ENCODE measurements at regions not wholly inside any gene's neighbourhood (a gene's known extent, or its start where the extent isn't known, plus 50 kb on each side); places are given as distances from the start of the nearest gene placed in this dataset.

GRCh38 chr11:116224154-116224888, 548.5 kb downstream of the BUD13 start:
- Histone ChIP-seq H3K9me3 (ENCODE audit: control insufficient read depth in 2 of 2, low read length in 2 of 2) (no peaks in the 10 kb centered on the region), H3K4me1 (ENCODE audit: control insufficient read depth, insufficient read depth, low read length) (no peaks in the 10 kb centered on the region), H3K9ac (ENCODE audit: low read length in 2 of 2) (no peak overlapping the region), H3K27me3 (ENCODE audit: control insufficient read depth in 1 of 2, insufficient read depth in 2 of 2, low read length in 2 of 2) (peaks cover 0 to 3% of the 10 kb centered on the region in 2 donors), H3K4me3 (ENCODE audit: low read length in 2 of 2) (no peak overlapping the region), H3K27ac (ENCODE audit: low read length) (no peak overlapping the region), H3K36me3 (ENCODE audit: control insufficient read depth in 2 of 2, insufficient read depth in 2 of 2, low read length in 2 of 2) (no peaks in the 10 kb centered on the region)

GRCh38 chr11:116221351-116221750, 551.4 kb downstream of the BUD13 start:
- Histone ChIP-seq H3K36me3 (ENCODE audit: control insufficient read depth in 2 of 2, insufficient read depth in 2 of 2, low read length in 2 of 2) (no peaks in the 10 kb centered on the region), H3K9ac (ENCODE audit: low read length in 2 of 2) (no peak overlapping the region), H3K4me3 (ENCODE audit: low read length in 2 of 2) (no peak overlapping the region), H3K27ac (ENCODE audit: low read length) (no peak overlapping the region), H3K9me3 (ENCODE audit: control insufficient read depth in 2 of 2, low read length in 2 of 2) (no peaks in the 10 kb centered on the region), H3K27me3 (ENCODE audit: control insufficient read depth in 1 of 2, insufficient read depth in 2 of 2, low read length in 2 of 2) (no peaks in the 10 kb centered on the region), H3K4me1 (ENCODE audit: control insufficient read depth, insufficient read depth, low read length) (no peaks in the 10 kb centered on the region)

GRCh38 chr11:116219171-116219635, 553.6 kb downstream of the BUD13 start:
- Histone ChIP-seq H3K27me3 (ENCODE audit: control insufficient read depth in 1 of 2, insufficient read depth in 2 of 2, low read length in 2 of 2) (no peaks in the 10 kb centered on the region), H3K27ac (ENCODE audit: low read length) (no peak overlapping the region), H3K36me3 (ENCODE audit: control insufficient read depth in 2 of 2, insufficient read depth in 2 of 2, low read length in 2 of 2) (no peaks in the 10 kb centered on the region), H3K4me3 (ENCODE audit: low read length in 2 of 2) (no peak overlapping the region), H3K9ac (ENCODE audit: low read length in 2 of 2) (no peak overlapping the region), H3K4me1 (ENCODE audit: control insufficient read depth, insufficient read depth, low read length) (no peaks in the 10 kb centered on the region), H3K9me3 (ENCODE audit: control insufficient read depth in 2 of 2, low read length in 2 of 2) (no peaks in the 10 kb centered on the region)

- Histone ChIP-seq H3K9ac (ENCODE audit: low read length in 2 of 2) (no peak overlapping the region), H3K27ac (ENCODE audit: low read length) (no peak overlapping the region), H3K4me1 (ENCODE audit: control insufficient read depth, insufficient read depth, low read length) (no peaks in the 10 kb centered on the region), H3K4me3 (ENCODE audit: low read length in 2 of 2) (no peak overlapping the region), H3K9me3 (ENCODE audit: control insufficient read depth in 2 of 2, low read length in 2 of 2) (no peaks in the 10 kb centered on the region), H3K36me3 (ENCODE audit: control insufficient read depth in 2 of 2, insufficient read depth in 2 of 2, low read length in 2 of 2) (no peaks in the 10 kb centered on the region), H3K27me3 (ENCODE audit: control insufficient read depth in 1 of 2, insufficient read depth in 2 of 2, low read length in 2 of 2) (no peaks in the 10 kb centered on the region)
Observed at GRCh38 chr11:116217441-116217840, 555.3 kb downstream of the BUD13 start.

- Histone ChIP-seq H3K9me3 (ENCODE audit: control insufficient read depth in 2 of 2, low read length in 2 of 2) (no peaks in the 10 kb centered on the region), H3K27me3 (ENCODE audit: control insufficient read depth in 1 of 2, insufficient read depth in 2 of 2, low read length in 2 of 2) (no peaks in the 10 kb centered on the region), H3K4me3 (ENCODE audit: low read length in 2 of 2) (no peak overlapping the region), H3K4me1 (ENCODE audit: control insufficient read depth, insufficient read depth, low read length) (no peaks in the 10 kb centered on the region), H3K9ac (ENCODE audit: low read length in 2 of 2) (no peak overlapping the region), H3K27ac (ENCODE audit: low read length) (no peak overlapping the region), H3K36me3 (ENCODE audit: control insufficient read depth in 2 of 2, insufficient read depth in 2 of 2, low read length in 2 of 2) (no peaks in the 10 kb centered on the region)
Observed at GRCh38 chr11:116217006-116217405, 555.8 kb downstream of the BUD13 start.

- Histone ChIP-seq H3K4me1 (ENCODE audit: control insufficient read depth, insufficient read depth, low read length) (no peaks in the 10 kb centered on the region), H3K27me3 (ENCODE audit: control insufficient read depth in 1 of 2, insufficient read depth in 2 of 2, low read length in 2 of 2) (no peaks in the 10 kb centered on the region), H3K36me3 (ENCODE audit: control insufficient read depth in 2 of 2, insufficient read depth in 2 of 2, low read length in 2 of 2) (no peaks in the 10 kb centered on the region), H3K9me3 (ENCODE audit: control insufficient read depth in 2 of 2, low read length in 2 of 2) (no peaks in the 10 kb centered on the region), H3K9ac (ENCODE audit: low read length in 2 of 2) (no peak overlapping the region), H3K27ac (ENCODE audit: low read length) (no peak overlapping the region), H3K4me3 (ENCODE audit: low read length in 2 of 2) (no peak overlapping the region)
Observed at GRCh38 chr11:116215471-116216113, 557.2 kb downstream of the BUD13 start.

- Histone ChIP-seq H3K4me1 (ENCODE audit: control insufficient read depth, insufficient read depth, low read length) (peaks cover 11% of the 10 kb centered on the region), H3K27me3 (ENCODE audit: control insufficient read depth in 1 of 2, insufficient read depth in 2 of 2, low read length in 2 of 2) (peaks cover 3 to 6% of the 10 kb centered on the region in 2 donors), H3K27ac (ENCODE audit: low read length) (no peak overlapping the region), H3K36me3 (ENCODE audit: control insufficient read depth in 2 of 2, insufficient read depth in 2 of 2, low read length in 2 of 2) (no peaks in the 10 kb centered on the region), H3K9ac (ENCODE audit: low read length in 2 of 2) (no peak overlapping the region), H3K4me3 (ENCODE audit: low read length in 2 of 2) (no peak overlapping the region), H3K9me3 (ENCODE audit: control insufficient read depth in 2 of 2, low read length in 2 of 2) (no peaks in the 10 kb centered on the region)
Observed at GRCh38 chr11:116211147-116211546, 561.6 kb downstream of the BUD13 start.

- Histone ChIP-seq H3K27me3 (ENCODE audit: control insufficient read depth in 1 of 2, insufficient read depth in 2 of 2, low read length in 2 of 2) (peaks cover 3 to 7% of the 10 kb centered on the region in 2 donors), H3K9me3 (ENCODE audit: control insufficient read depth in 2 of 2, low read length in 2 of 2) (no peaks in the 10 kb centered on the region), H3K27ac (ENCODE audit: low read length) (no peak overlapping the region), H3K4me1 (ENCODE audit: control insufficient read depth, insufficient read depth, low read length) (peaks cover 11% of the 10 kb centered on the region), H3K9ac (ENCODE audit: low read length in 2 of 2) (no peak overlapping the region), H3K36me3 (ENCODE audit: control insufficient read depth in 2 of 2, insufficient read depth in 2 of 2, low read length in 2 of 2) (no peaks in the 10 kb centered on the region), H3K4me3 (ENCODE audit: low read length in 2 of 2) (no peak overlapping the region)
Observed at GRCh38 chr11:116210663-116211062, 562.1 kb downstream of the BUD13 start.

- no peaks in the 10 kb centered on the region for H3K9me3 ChIP-seq (ENCODE audit: control insufficient read depth in 2 of 2, low read length in 2 of 2)
- H3K27me3 ChIP-seq (ENCODE audit: control insufficient read depth in 1 of 2, insufficient read depth in 2 of 2, low read length in 2 of 2): peaks cover 3 to 7% of the 10 kb centered on the region in 2 donors
- H3K36me3 ChIP-seq (ENCODE audit: control insufficient read depth in 2 of 2, insufficient read depth in 2 of 2, low read length in 2 of 2): no peaks in the 10 kb centered on the region
- H3K4me1 ChIP-seq (ENCODE audit: control insufficient read depth, insufficient read depth, low read length): peaks cover 11% of the 10 kb centered on the region
- H3K27ac ChIP-seq (ENCODE audit: low read length): no peak overlapping the region
- no peak overlapping the region for H3K4me3 ChIP-seq (ENCODE audit: low read length in 2 of 2)
- H3K9ac ChIP-seq (ENCODE audit: low read length in 2 of 2): no peak overlapping the region
Observed at GRCh38 chr11:116209255-116209654, 563.5 kb downstream of the BUD13 start.

GRCh38 chr11:116207421-116208141, 565.2 kb downstream of the BUD13 start:
- Histone ChIP-seq H3K27me3 (ENCODE audit: control insufficient read depth in 1 of 2, insufficient read depth in 2 of 2, low read length in 2 of 2) (peaks cover 3 to 9% of the 10 kb centered on the region in 2 donors), H3K4me3 (ENCODE audit: low read length in 2 of 2) (peak overlapping the region; percentile 25 to 57), H3K9ac (ENCODE audit: low read length in 2 of 2) (no peak overlapping the region), H3K27ac (ENCODE audit: low read length) (no peak overlapping the region), H3K4me1 (ENCODE audit: control insufficient read depth, insufficient read depth, low read length) (peaks cover 11% of the 10 kb centered on the region), H3K9me3 (ENCODE audit: control insufficient read depth in 2 of 2, low read length in 2 of 2) (no peaks in the 10 kb centered on the region), H3K36me3 (ENCODE audit: control insufficient read depth in 2 of 2, insufficient read depth in 2 of 2, low read length in 2 of 2) (no peaks in the 10 kb centered on the region)

Data from stomach smooth muscle (tissue), 2 donors.